ENCODE measurements at regions not wholly inside any gene's neighbourhood (a gene's known extent, or its start where the extent isn't known, plus 50 kb on each side); places are given as distances from the start of the nearest gene placed in this dataset.

DNA sequence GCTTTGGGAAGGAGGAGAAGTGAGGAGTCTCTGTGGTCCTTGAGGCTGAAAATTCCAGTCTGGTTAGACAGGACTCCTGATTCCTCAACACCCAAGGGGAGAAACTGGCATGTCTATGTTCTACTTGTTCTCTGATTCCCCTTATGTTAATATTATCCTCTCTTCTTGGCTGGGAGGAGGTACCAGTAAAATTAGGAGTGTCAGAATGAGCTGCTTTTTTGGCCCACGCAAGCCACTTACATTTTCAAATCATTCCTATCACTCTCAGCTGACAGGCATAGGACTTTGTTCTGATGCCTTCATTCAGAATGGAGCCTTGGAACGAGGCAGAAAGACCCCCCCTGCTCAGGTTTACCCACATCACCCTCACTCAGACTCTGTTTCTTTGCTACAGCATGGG lies 1077.2 kb downstream of the BCL11B start:
- TF ChIP-seq, protein P1, sequence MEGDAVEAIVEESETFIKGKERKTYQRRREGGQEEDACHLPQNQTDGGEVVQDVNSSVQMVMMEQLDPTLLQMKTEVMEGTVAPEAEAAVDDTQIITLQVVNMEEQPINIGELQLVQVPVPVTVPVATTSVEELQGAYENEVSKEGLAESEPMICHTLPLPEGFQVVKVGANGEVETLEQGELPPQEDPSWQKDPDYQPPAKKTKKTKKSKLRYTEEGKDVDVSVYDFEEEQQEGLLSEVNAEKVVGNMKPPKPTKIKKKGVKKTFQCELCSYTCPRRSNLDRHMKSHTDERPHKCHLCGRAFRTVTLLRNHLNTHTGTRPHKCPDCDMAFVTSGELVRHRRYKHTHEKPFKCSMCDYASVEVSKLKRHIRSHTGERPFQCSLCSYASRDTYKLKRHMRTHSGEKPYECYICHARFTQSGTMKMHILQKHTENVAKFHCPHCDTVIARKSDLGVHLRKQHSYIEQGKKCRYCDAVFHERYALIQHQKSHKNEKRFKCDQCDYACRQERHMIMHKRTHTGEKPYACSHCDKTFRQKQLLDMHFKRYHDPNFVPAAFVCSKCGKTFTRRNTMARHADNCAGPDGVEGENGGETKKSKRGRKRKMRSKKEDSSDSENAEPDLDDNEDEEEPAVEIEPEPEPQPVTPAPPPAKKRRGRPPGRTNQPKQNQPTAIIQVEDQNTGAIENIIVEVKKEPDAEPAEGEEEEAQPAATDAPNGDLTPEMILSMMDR (IDR thresholded peaks at IDR 0.05; ENCODE audit: low read depth, low read length), result no peak
- no peaks in the 10 kb centered on the region for H3K9me3 ChIP-seq (ENCODE audit: severe bottlenecking)
- DNase-seq, result no peak
- H3K36me3 ChIP-seq, result no peaks in the 10 kb centered on the region
- H3K27me3 ChIP-seq (ENCODE audit: insufficient read depth, low read depth, severe bottlenecking), result peaks cover 65% of the 10 kb centered on the region
- no peak overlapping the region for H3K4me3 ChIP-seq (ENCODE audit: low read depth, low read length)
- H3K27ac ChIP-seq, result no peak overlapping the region

DNA sequence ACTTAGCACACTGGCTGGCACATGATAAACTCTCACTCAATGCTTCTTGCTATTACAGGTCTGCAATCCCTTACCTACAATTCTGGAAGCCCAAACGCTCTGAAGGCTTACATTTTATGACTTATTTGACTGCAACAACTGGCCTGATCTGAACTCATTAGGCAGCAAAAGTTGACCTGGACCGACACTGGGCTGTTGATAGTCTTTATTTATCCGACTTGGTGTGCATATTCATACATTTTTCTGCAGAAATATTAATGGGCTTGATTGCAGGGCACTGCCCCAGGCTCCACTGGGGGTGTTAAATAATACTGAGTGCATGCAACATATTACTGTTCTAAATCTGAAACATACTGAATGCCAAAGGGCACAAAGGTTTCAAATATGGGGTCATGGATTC lies 1076.7 kb downstream of the BCL11B start:
- Histone ChIP-seq H3K27ac (no peak overlapping the region), H3K9me3 (ENCODE audit: severe bottlenecking) (no peaks in the 10 kb centered on the region), H3K27me3 (ENCODE audit: insufficient read depth, low read depth, severe bottlenecking) (peaks cover 64% of the 10 kb centered on the region), H3K4me3 (ENCODE audit: low read depth, low read length) (no peak overlapping the region), H3K36me3 (no peaks in the 10 kb centered on the region)
- TF ChIP-seq, protein P1 (IDR thresholded peaks at IDR 0.05; ENCODE audit: low read depth, low read length), result no peak
- DNase-seq, result no peak

DNA sequence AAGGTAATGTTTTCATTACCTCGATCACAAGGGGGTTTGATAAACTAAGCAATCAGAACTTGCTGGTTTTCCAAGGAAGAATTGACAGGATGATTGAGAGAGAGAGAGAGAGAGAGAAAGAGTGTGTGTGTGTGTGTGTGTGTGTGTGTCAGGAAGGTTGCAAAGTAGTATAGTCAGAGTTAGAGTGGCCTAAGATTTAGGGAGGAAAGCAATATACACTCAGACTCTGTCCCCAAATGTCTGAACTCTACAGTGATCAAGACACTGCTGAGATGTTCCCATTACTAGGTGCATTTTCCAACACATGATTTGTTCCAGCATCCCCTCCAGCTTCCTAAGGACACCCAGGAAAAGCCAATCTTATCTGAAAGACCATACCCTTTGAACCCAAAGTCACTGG lies 1074.1 kb downstream of the BCL11B start:
- H3K4me3 ChIP-seq (ENCODE audit: low read depth, low read length), result no peak overlapping the region
- no peaks in the 10 kb centered on the region for H3K36me3 ChIP-seq
- peaks cover 69% of the 10 kb centered on the region for H3K27me3 ChIP-seq (ENCODE audit: insufficient read depth, low read depth, severe bottlenecking)
- DNase-seq, result no peak
- no peak overlapping the region for H3K27ac ChIP-seq
- H3K9me3 ChIP-seq (ENCODE audit: severe bottlenecking), result no peaks in the 10 kb centered on the region
- TF ChIP-seq, protein P1 (IDR thresholded peaks at IDR 0.05; ENCODE audit: low read depth, low read length), result no peak

GRCh38 chr14:98198385-98198784 lies 1073.6 kb downstream of the BCL11B start:
- H3K9me3 ChIP-seq (ENCODE audit: severe bottlenecking), result no peaks in the 10 kb centered on the region
- TF ChIP-seq, protein P1 (IDR thresholded peaks at IDR 0.05; ENCODE audit: low read depth, low read length), result no peak
- no peaks in the 10 kb centered on the region for H3K36me3 ChIP-seq
- no peak overlapping the region for H3K27ac ChIP-seq
- no peak for DNase-seq
- no peak overlapping the region for H3K4me3 ChIP-seq (ENCODE audit: low read depth, low read length)
- H3K27me3 ChIP-seq (ENCODE audit: insufficient read depth, low read depth, severe bottlenecking), result peaks cover 74% of the 10 kb centered on the region

DNA sequence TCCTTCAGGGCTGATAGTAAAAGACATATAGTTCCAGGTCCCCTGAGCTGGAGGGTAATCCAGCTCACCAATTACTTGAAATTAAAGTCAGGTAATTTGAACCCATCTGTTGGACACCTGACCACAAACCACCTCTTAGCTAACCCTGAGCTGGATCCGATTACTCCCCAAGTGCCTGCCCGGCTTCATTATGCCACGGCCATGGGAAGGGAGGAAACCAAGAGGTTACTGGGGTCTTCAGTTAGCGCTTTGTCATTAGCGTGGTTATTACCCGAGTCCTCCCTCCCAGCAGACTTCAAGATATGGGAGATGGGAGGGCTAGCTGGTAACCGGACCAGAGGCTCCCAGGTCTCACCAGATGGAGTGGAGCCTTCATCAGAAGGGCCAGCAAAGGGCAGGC lies 1071.4 kb downstream of the BCL11B start:
- Histone ChIP-seq H3K9me3 (ENCODE audit: severe bottlenecking) (no peaks in the 10 kb centered on the region), H3K27me3 (ENCODE audit: insufficient read depth, low read depth, severe bottlenecking) (peaks cover 78% of the 10 kb centered on the region), H3K27ac (no peak overlapping the region), H3K36me3 (no peaks in the 10 kb centered on the region), H3K4me3 (ENCODE audit: low read depth, low read length) (no peak overlapping the region)
- no peak for DNase-seq
- TF ChIP-seq, protein P1 (IDR thresholded peaks at IDR 0.05; ENCODE audit: low read depth, low read length), result no peak

- Histone ChIP-seq H3K9me3 (ENCODE audit: severe bottlenecking) (no peaks in the 10 kb centered on the region), H3K27ac (no peak overlapping the region), H3K36me3 (no peaks in the 10 kb centered on the region), H3K27me3 (ENCODE audit: insufficient read depth, low read depth, severe bottlenecking) (peaks cover 64% of the 10 kb centered on the region), H3K4me3 (ENCODE audit: low read depth, low read length) (no peak overlapping the region)
- no peak for DNase-seq
- TF ChIP-seq, protein P1 (IDR thresholded peaks at IDR 0.05; ENCODE audit: low read depth, low read length), result no peak
Measured at GRCh38 chr14:98203421-98203820, 1068.6 kb downstream of the BCL11B start.
